NCI-H2196 (cell line): ENCODE measurements at regions not wholly inside any gene's neighbourhood (a gene's known extent, or its start where the extent isn't known, plus 50 kb on each side); places are given as distances from the start of the nearest gene placed in this dataset.

Source experiments
- DNase-seq: peaks from one replicate; lab custom pipeline; 2025; ENCODE audit not compliant: unreplicated experiment; lab: John Stamatoyannopoulos, UW

GRCh38 chr9:107869111-107869510, 379.5 kb upstream of the KLF4 start:
- DNase-seq: no peak

GRCh38 chr9:107868186-107868585, 378.6 kb upstream of the KLF4 start:
- no peak for DNase-seq

- no peak for DNase-seq
Measured at GRCh38 chr9:107867738-107868137, 378.2 kb upstream of the KLF4 start.

- DNase-seq: no peak
Measured at GRCh38 chr9:107866711-107867311, 377.2 kb upstream of the KLF4 start.

- no peak for DNase-seq
Measured at GRCh38 chr9:107863396-107863795, 373.8 kb upstream of the KLF4 start.

GRCh38 chr9:107862881-107863280, 373.3 kb upstream of the KLF4 start:
- no peak for DNase-seq

- DNase-seq: no peak
Measured at GRCh38 chr9:107862323-107862722, 372.8 kb upstream of the KLF4 start.

- no peak for DNase-seq
Measured at GRCh38 chr9:107861075-107861474, 371.5 kb upstream of the KLF4 start.

GRCh38 chr9:107858260-107858659, 368.7 kb upstream of the KLF4 start:
- DNase-seq: no peak

- DNase-seq: no peak
Measured at GRCh38 chr9:107856633-107857032, 367.1 kb upstream of the KLF4 start.

- no peak for DNase-seq
Measured at GRCh38 chr9:107855164-107855563, 365.6 kb upstream of the KLF4 start.

- DNase-seq: no peak
Measured at GRCh38 chr9:107853461-107853860, 363.9 kb upstream of the KLF4 start.

GRCh38 chr9:107852891-107853290, 363.3 kb upstream of the KLF4 start:
- DNase-seq: no peak

GRCh38 chr9:107850653-107851052, 361.1 kb upstream of the KLF4 start:
- DNase-seq: no peak

GRCh38 chr9:107847978-107848964, 358.7 kb upstream of the KLF4 start:
- DNase-seq: no peak

- no peak for DNase-seq
Measured at GRCh38 chr9:107842530-107842929, 353.0 kb upstream of the KLF4 start.

GRCh38 chr9:107841076-107841475, 351.5 kb upstream of the KLF4 start:
- no peak for DNase-seq

- DNase-seq: no peak
Measured at GRCh38 chr9:107839371-107839770, 349.8 kb upstream of the KLF4 start.

GRCh38 chr9:107838766-107839165, 349.2 kb upstream of the KLF4 start:
- DNase-seq: no peak

GRCh38 chr9:107836300-107836699, 346.7 kb upstream of the KLF4 start:
- no peak for DNase-seq

GRCh38 chr9:107833295-107833694, 343.7 kb upstream of the KLF4 start:
- DNase-seq: no peak

- DNase-seq: no peak
Measured at GRCh38 chr9:107832871-107833270, 343.3 kb upstream of the KLF4 start.
